HepG2 (cell line): ENCODE measurements at regions not wholly inside any gene's neighbourhood (a gene's known extent, or its start where the extent isn't known, plus 50 kb on each side); places are given as distances from the start of the nearest gene placed in this dataset.

ENCODE experiments used
- ATAC-seq: fragments of 200-7000 bp; cut with Tn5 transposase; 3 replicates; pipeline ENCODE4 v1.9.1; 2020; ENCODE audit warnings: mild to moderate bottlenecking, moderate library complexity
- BruUV-seq: library from RNA; stranded (reverse); fragments of 400-500 nt; replicated peaks from 2 replicates; lab custom pipeline; 2021; lab: Mats Ljungman, UMichigan
- CTCF ChIA-PET: fragments of 300-600 bp; formaldehyde crosslinking; extraction: SDS; loops from one replicate; lab custom pipeline; 2021; ENCODE audit warnings: low total read pairs, inconsistent platforms, low intra/inter-chr PET ratio; lab: Yijun Ruan, JAX
- POLR2A ChIA-PET: fragments of 350-600 bp; sonication (Branson Sonifier 250); formaldehyde crosslinking; loops from one replicate; lab custom pipeline; 2020; ENCODE audit warnings: antibody characterized with exemption, inconsistent platforms; lab: Yijun Ruan, JAX
- DNase-seq: peaks from one replicate; pipeline ENCODE4 v3.0.0-alpha.2; 2015; ENCODE audit warnings: low spot score
- FAIRE-seq: peaks from 3 replicates; lab custom pipeline; 2011; peaks lifted over from hg19 to GRCh38; lab: Jason Lieb, UNC
- H2AFZ ChIP-seq: one replicate; pipeline ENCODE4 v1.6.1; 2011; ENCODE audit warnings: low read length, inconsistent platforms
- H3K27ac ChIP-seq: fragments of 300-600 bp; 3 replicates; pipeline ENCODE4 v1.8.0; 2011; ENCODE audit warnings: mixed run types, mild to moderate bottlenecking, mixed read lengths, low read length, inconsistent platforms; ENCODE audit not compliant: insufficient read depth; ENCODE audit errors: extremely low read length
- H3K27me3 ChIP-seq, 2 experiments: fragments of 200-600 bp in 1 of 2; 2 replicates in 1 of 2; 3 replicates in 1 of 2; pipeline versions ENCODE4 v1.6.0 to v1.8.0; 2011; ENCODE audit warnings: low read length in 2 of 2, mild to moderate bottlenecking in 2 of 2, moderate library complexity in 2 of 2, inconsistent platforms in 1 of 2; ENCODE audit not compliant: insufficient read depth in 2 of 2, control insufficient read depth in 1 of 2
- H3K36me3 ChIP-seq, 2 experiments: fragments of 200-600 bp in 1 of 2; replicated peaks in 1 of 2; 2 replicates in 1 of 2; 3 replicates in 1 of 2; pipeline versions ENCODE4 v1.5.1 to v1.8.0; 2011; ENCODE audit warnings: low read length in 2 of 2, inconsistent platforms in 1 of 2; ENCODE audit not compliant: insufficient read depth in 2 of 2, control insufficient read depth in 1 of 2
- H3K4me1 ChIP-seq: 2 replicates; pipeline ENCODE4 v1.5.1; 2012; ENCODE audit warnings: low read length, inconsistent platforms; ENCODE audit not compliant: insufficient read depth
- H3K4me2 ChIP-seq: 2 replicates; pipeline ENCODE4 v1.6.0; 2011; ENCODE audit warnings: low read depth, low read length, inconsistent platforms
- H3K4me3 ChIP-seq, 3 experiments: fragments of 200-600 bp in 1 of 3; sonication (generic), shearing (Covaris generic) in 1 of 3; replicated peaks in 1 of 3; 2 replicates each; pipeline ENCODE4 v1.5.1; 2011 to 2016; ENCODE audit warnings: low read length in 3 of 3, inconsistent platforms in 2 of 3, low read depth in 2 of 3, mild to moderate bottlenecking in 2 of 3, control low read depth in 1 of 3, mixed read lengths in 1 of 3; ENCODE audit not compliant: insufficient read depth in 1 of 3
- H3K79me2 ChIP-seq: one replicate; pipeline ENCODE4 v1.6.1; 2011; ENCODE audit warnings: low read length, inconsistent platforms; ENCODE audit not compliant: insufficient read depth
- H3K9ac ChIP-seq: 2 replicates; pipeline ENCODE4 v1.6.0; 2011; ENCODE audit warnings: mild to moderate bottlenecking, low read depth, low read length, inconsistent platforms; ENCODE audit not compliant: insufficient read depth
- H3K9me3 ChIP-seq: 2 replicates; pipeline ENCODE4 v1.5.1; 2012; ENCODE audit warnings: mild to moderate bottlenecking, low read length
- H4K20me1 ChIP-seq: 2 replicates; pipeline ENCODE4 v1.6.0; 2011; ENCODE audit warnings: inconsistent platforms, mild to moderate bottlenecking, low read length, moderate library complexity; ENCODE audit not compliant: insufficient read depth
- AGO2 ChIP-seq: fragments of 200-400 bp; formaldehyde crosslinking; optimal IDR thresholded peaks from 2 replicates; pipeline ENCODE3; 2017; ENCODE audit warnings: mild to moderate bottlenecking, low read depth, low read length, moderate library complexity
- KLF6 ChIP-seq: IDR thresholded peaks from 2 replicates; pipeline ENCODE4 v1.8.0; 2016; ENCODE audit warnings: missing biosample characterization, missing genetic modification reagents
- NRL ChIP-seq: sonication (generic); formaldehyde crosslinking; IDR thresholded peaks from 2 replicates; pipeline ENCODE4 v1.5.0; 2020; ENCODE audit warnings: missing genetic modification reagents, mild to moderate bottlenecking, moderate library complexity, borderline replicate concordance
- PHF8 ChIP-seq: sonication (generic); formaldehyde crosslinking; IDR thresholded peaks from 2 replicates; pipeline ENCODE4 v1.5.0; 2020; ENCODE audit warnings: missing genetic modification reagents
- SIN3B ChIP-seq: fragments of 150-350 bp; IDR thresholded peaks from 2 replicates; pipeline ENCODE4 v1.6.1; 2014; ENCODE audit warnings: low read length
- SMAD9 ChIP-seq: sonication (generic); formaldehyde crosslinking; IDR thresholded peaks from 2 replicates; pipeline ENCODE4 v1.5.1; 2020; ENCODE audit warnings: mild to moderate bottlenecking, missing genetic modification reagents
- ZNF451 ChIP-seq: sonication (generic); formaldehyde crosslinking; IDR thresholded peaks from 2 replicates; pipeline ENCODE4 v1.5.0; 2020; ENCODE audit warnings: mild to moderate bottlenecking, missing genetic modification reagents
- ZNF644 ChIP-seq: IDR thresholded peaks from 2 replicates; pipeline ENCODE4 v1.6.1; 2016; ENCODE audit warnings: low read depth
- ZNF768 ChIP-seq: sonication (generic); formaldehyde crosslinking; IDR thresholded peaks from 2 replicates; pipeline ENCODE4 v1.4.0; 2020; ENCODE audit warnings: missing genetic modification reagents
- WGBS: methylation state at CpG from one replicate; pipeline ENCODE4 v1.1.6; 2017; ENCODE audit warnings: low lambda C conversion rate; 5-methylcytosine and 5-hydroxymethylcytosine counted together
- in situ Hi-C: cut with HindIII; loops from 2 replicates; pipeline ENCODE4 v1.10.0; 2017; ENCODE audit warnings: low pct_unique_long_range_greater_than_20kb; ENCODE audit not compliant: extremely low pct_ligation_motif_present
- intact Hi-C: fragments of 100-400 bp; cut with micrococcal nuclease; formaldehyde crosslinking; loops from one replicate; pipeline ENCODE4 v1.10.0; 2022; ENCODE audit not compliant: unreplicated experiment
- TF ChIP-seq, protein P1 (sequence below): sonication (generic); formaldehyde crosslinking; IDR thresholded peaks from 2 replicates; pipeline ENCODE4 v1.4.0; 2020; ENCODE audit warnings: low read depth, missing genetic modification reagents

- TF ChIP-seq ZNF644 (CRISPR knock-in tag) = no peak
- no peak for TF ChIP-seq AGO2
- TF ChIP-seq SIN3B = no peak
- no peak for TF ChIP-seq ZNF451
- TF ChIP-seq KLF6 = no peak
These were observed 579.6 kb upstream of the MAP3K7 start (continued) for GRCh38 chr6:91166271-91167046.

DNA sequence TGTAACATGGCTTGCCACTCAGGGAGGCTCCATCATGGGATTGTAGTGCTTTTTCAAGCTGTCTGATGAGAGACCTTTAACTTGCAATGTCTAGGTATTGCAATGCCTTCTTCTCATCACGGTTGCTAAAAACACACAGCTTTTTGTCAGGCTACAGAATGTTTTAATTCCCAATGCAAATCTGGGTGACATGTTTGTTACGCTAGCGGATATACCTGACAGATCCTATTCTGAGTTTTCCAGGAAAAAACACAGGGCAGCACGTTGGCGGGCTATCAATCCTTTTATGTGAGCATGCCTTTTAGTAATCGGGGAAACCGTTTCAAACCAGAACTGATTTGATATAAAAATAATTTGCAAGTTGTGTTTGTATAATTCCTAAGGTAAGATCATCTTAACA is 577.2 kb upstream of the MAP3K7 start:
- BruUV-seq = no TSS peak
- FAIRE-seq (no peak), DNase-seq (no peak), ATAC-seq (no peak)
- no peaks in the 10 kb centered on the region for H3K9me3 ChIP-seq
- ChIA-PET CTCF (no interaction called here), POLR2A (no interaction called here)
- in situ Hi-C loops = no loop called here
- no peaks in the 10 kb centered on the region for H3K79me2 ChIP-seq
- no peak overlapping the region for H2AFZ ChIP-seq
- no peak overlapping the region for H3K27ac ChIP-seq
- 0 out of 5 replicates have a peak, but pooled peaks cover 0 to 5% of the 10 kb centered on the region in 2 experiments for H3K27me3 ChIP-seq
- no peaks in the 10 kb centered on the region for H3K4me1 ChIP-seq
- no peak overlapping the region for H3K4me3 ChIP-seq
- intact Hi-C loops = no loop called here
- TF ChIP-seq, protein P1, sequence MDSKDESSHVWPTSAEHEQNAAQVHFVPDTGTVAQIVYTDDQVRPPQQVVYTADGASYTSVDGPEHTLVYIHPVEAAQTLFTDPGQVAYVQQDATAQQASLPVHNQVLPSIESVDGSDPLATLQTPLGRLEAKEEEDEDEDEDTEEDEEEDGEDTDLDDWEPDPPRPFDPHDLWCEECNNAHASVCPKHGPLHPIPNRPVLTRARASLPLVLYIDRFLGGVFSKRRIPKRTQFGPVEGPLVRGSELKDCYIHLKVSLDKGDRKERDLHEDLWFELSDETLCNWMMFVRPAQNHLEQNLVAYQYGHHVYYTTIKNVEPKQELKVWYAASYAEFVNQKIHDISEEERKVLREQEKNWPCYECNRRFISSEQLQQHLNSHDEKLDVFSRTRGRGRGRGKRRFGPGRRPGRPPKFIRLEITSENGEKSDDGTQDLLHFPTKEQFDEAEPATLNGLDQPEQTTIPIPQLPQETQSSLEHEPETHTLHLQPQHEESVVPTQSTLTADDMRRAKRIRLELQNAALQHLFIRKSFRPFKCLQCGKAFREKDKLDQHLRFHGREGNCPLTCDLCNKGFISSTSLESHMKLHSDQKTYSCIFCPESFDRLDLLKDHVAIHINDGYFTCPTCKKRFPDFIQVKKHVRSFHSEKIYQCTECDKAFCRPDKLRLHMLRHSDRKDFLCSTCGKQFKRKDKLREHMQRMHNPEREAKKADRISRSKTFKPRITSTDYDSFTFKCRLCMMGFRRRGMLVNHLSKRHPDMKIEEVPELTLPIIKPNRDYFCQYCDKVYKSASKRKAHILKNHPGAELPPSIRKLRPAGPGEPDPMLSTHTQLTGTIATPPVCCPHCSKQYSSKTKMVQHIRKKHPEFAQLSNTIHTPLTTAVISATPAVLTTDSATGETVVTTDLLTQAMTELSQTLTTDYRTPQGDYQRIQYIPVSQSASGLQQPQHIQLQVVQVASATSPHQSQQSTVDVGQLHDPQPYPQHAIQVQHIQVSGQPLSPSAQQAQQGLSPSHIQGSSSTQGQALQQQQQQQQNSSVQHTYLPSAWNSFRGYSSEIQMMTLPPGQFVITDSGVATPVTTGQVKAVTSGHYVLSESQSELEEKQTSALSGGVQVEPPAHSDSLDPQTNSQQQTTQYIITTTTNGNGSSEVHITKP (CRISPR knock-in tag) = no peak
- TF ChIP-seq ZNF768 = no peak
- TF ChIP-seq NRL = no peak
- TF ChIP-seq SMAD9 (CRISPR knock-in tag) = no peak
- TF ChIP-seq PHF8 (CRISPR knock-in tag) = no peak
- no peaks in the 10 kb centered on the region for H3K36me3 ChIP-seq
- no peak overlapping the region for H3K4me2 ChIP-seq
- no peaks in the 10 kb centered on the region for H4K20me1 ChIP-seq
- no peak overlapping the region for H3K9ac ChIP-seq
- WGBS = under 1% methylated on average over 7 of the region's 7 CpGs
